ENCODE measurements at regions not wholly inside any gene's neighbourhood (a gene's known extent, or its start where the extent isn't known, plus 50 kb on each side); places are given as distances from the start of the nearest gene placed in this dataset.
"Not testable (repeated sequence)": the region's sequence is repeated elsewhere in the genome, so short reads cannot be mapped to it uniquely, and the experiment has no call there.

GRCh38 chrX:27156921-27157320 is 306.2 kb downstream of the PPP4R3C start:
- not testable (repeated sequence) for DNase-seq (ENCODE audit: low spot score)

- no peak for DNase-seq (ENCODE audit: low spot score)
These were observed 326.8 kb downstream of the PPP4R3C start for GRCh38 chrX:27136325-27136724.

- DNase-seq (ENCODE audit: low spot score): no peak
These were observed 330.3 kb downstream of the PPP4R3C start for GRCh38 chrX:27132862-27133261.

- DNase-seq (ENCODE audit: low spot score): not testable (repeated sequence)
These were observed 376.0 kb downstream of the PPP4R3C start for GRCh38 chrX:27087176-27087575.

GRCh38 chrX:27086237-27086636 is 376.9 kb downstream of the PPP4R3C start:
- DNase-seq (ENCODE audit: low spot score): no peak

- DNase-seq (ENCODE audit: low spot score): no peak
These were observed 377.8 kb downstream of the PPP4R3C start for GRCh38 chrX:27085346-27085745.

GRCh38 chrX:27078371-27078770 is 384.8 kb downstream of the PPP4R3C start:
- no peak for DNase-seq (ENCODE audit: low spot score)

GRCh38 chrX:27057883-27058282 is 405.3 kb downstream of the PPP4R3C start:
- no peak for DNase-seq (ENCODE audit: low spot score)

GRCh38 chrX:27039332-27039731 is 423.8 kb downstream of the PPP4R3C start:
- DNase-seq (ENCODE audit: low spot score): no peak

- no peak for DNase-seq (ENCODE audit: low spot score)
These were observed 454.7 kb downstream of the PPP4R3C start for GRCh38 chrX:27008486-27008885.

GRCh38 chrX:26999634-27000033 is 463.5 kb downstream of the PPP4R3C start:
- no peak for DNase-seq (ENCODE audit: low spot score)

GRCh38 chrX:26958261-26958660 is 504.9 kb downstream of the PPP4R3C start:
- no peak for DNase-seq (ENCODE audit: low spot score)

- no peak for DNase-seq (ENCODE audit: low spot score)
These were observed 509.1 kb downstream of the PPP4R3C start for GRCh38 chrX:26954029-26954428.

- no peak for DNase-seq (ENCODE audit: low spot score)
These were observed 510.9 kb downstream of the PPP4R3C start for GRCh38 chrX:26952213-26952612.

GRCh38 chrX:26927419-26927818 is 535.7 kb downstream of the PPP4R3C start:
- DNase-seq (ENCODE audit: low spot score): no peak

GRCh38 chrX:26925088-26925487 is 538.1 kb downstream of the PPP4R3C start:
- DNase-seq (ENCODE audit: low spot score): no peak

GRCh38 chrX:26922278-26922677 is 540.9 kb downstream of the PPP4R3C start:
- no peak for DNase-seq (ENCODE audit: low spot score)

- no peak for DNase-seq (ENCODE audit: low spot score)
These were observed 544.5 kb downstream of the PPP4R3C start for GRCh38 chrX:26918631-26919030.

- no peak for DNase-seq (ENCODE audit: low spot score)
These were observed 546.1 kb downstream of the PPP4R3C start for GRCh38 chrX:26916991-26917390.

GRCh38 chrX:26915064-26915463 is 548.1 kb downstream of the PPP4R3C start:
- DNase-seq (ENCODE audit: low spot score): no peak

- no peak for DNase-seq (ENCODE audit: low spot score)
These were observed 548.9 kb downstream of the PPP4R3C start for GRCh38 chrX:26914232-26914631.

- not testable (repeated sequence) for DNase-seq (ENCODE audit: low spot score)
These were observed 551.4 kb downstream of the PPP4R3C start for GRCh38 chrX:26911785-26912184.

- DNase-seq (ENCODE audit: low spot score): no peak
These were observed 553.4 kb downstream of the PPP4R3C start for GRCh38 chrX:26909728-26910127.

GRCh38 chrX:26908218-26908617 is 554.9 kb downstream of the PPP4R3C start:
- no peak for DNase-seq (ENCODE audit: low spot score)

GRCh38 chrX:26889574-26889973 is 573.6 kb downstream of the PPP4R3C start:
- DNase-seq (ENCODE audit: low spot score): no peak
